ENCODE measurements at regions not wholly inside any gene's neighbourhood (a gene's known extent, or its start where the extent isn't known, plus 50 kb on each side); places are given as distances from the start of the nearest gene placed in this dataset.
"Not testable (repeated sequence)": the region's sequence is repeated elsewhere in the genome, so short reads cannot be mapped to it uniquely, and the experiment has no call there.

GRCh38 chr3:153856932-153857331, 264.3 kb upstream of the ARHGEF26 start:
- no CpG with 5 or more reads among the region's 1 CpG for WGBS, 2 donors (ENCODE audit: extremely low coverage in 2 of 2, insufficient read length in 2 of 2, insufficient replicate concordance in 1 of 2)
- H3K4me1 ChIP-seq (ENCODE audit: control insufficient read depth in 2 of 2, insufficient read depth in 1 of 2, low read depth in 1 of 2, low read length in 2 of 2) = peaks cover 2 to 6% of the 10 kb centered on the region in 2 donors
- no peak overlapping the region for H2BK5ac ChIP-seq (ENCODE audit: low read length)
- no peak overlapping the region for H3K18ac ChIP-seq (ENCODE audit: low read length)
- H3K4me3 ChIP-seq (ENCODE audit: low read length in 2 of 2) = no peak overlapping the region
- H4K8ac ChIP-seq (ENCODE audit: low read depth, low read length) = no peak overlapping the region
- no peak overlapping the region for H2BK15ac ChIP-seq (ENCODE audit: low read length)
- no peaks in the 10 kb centered on the region for H3K9me3 ChIP-seq (replicated peaks in 1 of 2; ENCODE audit: control insufficient read depth in 2 of 2, insufficient read depth in 1 of 2, low read depth in 1 of 2, low read length in 2 of 2)
- no peak for DNase-seq (ENCODE audit: low spot score)
- H3K27ac ChIP-seq (replicated peaks; ENCODE audit: low read length) = no peak overlapping the region
- no peaks in the 10 kb centered on the region for H3K27me3 ChIP-seq (ENCODE audit: control insufficient read depth in 3 of 3, insufficient read depth in 3 of 3, low read depth in 1 of 3, low read length in 3 of 3)
- H4K91ac ChIP-seq (ENCODE audit: low read depth, low read length, poor library complexity) = no peak overlapping the region
- H2BK12ac ChIP-seq (ENCODE audit: low read length) = no peak overlapping the region
- no peak overlapping the region for H3K14ac ChIP-seq (ENCODE audit: low read length)
- H3K36me3 ChIP-seq (replicated peaks in 1 of 2; ENCODE audit: control insufficient read depth in 2 of 2, insufficient read depth in 2 of 2, low read length in 2 of 2) = no peaks in the 10 kb centered on the region
- no peak overlapping the region for H3K4ac ChIP-seq (ENCODE audit: low read length)
- H3K79me1 ChIP-seq (ENCODE audit: low read depth, low read length) = no peaks in the 10 kb centered on the region
- no peak overlapping the region for H3K4me2 ChIP-seq (ENCODE audit: insufficient read depth, low read length, poor library complexity, severe bottlenecking)
- no peak overlapping the region for H3K9ac ChIP-seq (ENCODE audit: low read depth, low read length, poor library complexity)
- no peak overlapping the region for H2BK120ac ChIP-seq (ENCODE audit: low read depth, low read length)
- H3K23ac ChIP-seq (ENCODE audit: low read depth, low read length, poor library complexity) = no peak overlapping the region
- no peak overlapping the region for H2AK5ac ChIP-seq (ENCODE audit: low read depth, low read length)
- peak overlapping the region; percentile 48 for H2AFZ ChIP-seq (ENCODE audit: low read length)

- Histone ChIP-seq H3K79me1 (ENCODE audit: low read depth, low read length) (no peaks in the 10 kb centered on the region), H3K4ac (ENCODE audit: low read length) (no peak overlapping the region), H3K4me1 (ENCODE audit: control insufficient read depth in 2 of 2, insufficient read depth in 1 of 2, low read depth in 1 of 2, low read length in 2 of 2) (no peaks in the 10 kb centered on the region), H2BK5ac (ENCODE audit: low read length) (no peak overlapping the region), H4K91ac (ENCODE audit: low read depth, low read length, poor library complexity) (no peak overlapping the region), H3K27me3 (ENCODE audit: control insufficient read depth in 3 of 3, insufficient read depth in 3 of 3, low read depth in 1 of 3, low read length in 3 of 3) (no peaks in the 10 kb centered on the region), H3K23ac (ENCODE audit: low read depth, low read length, poor library complexity) (no peak overlapping the region), H3K9me3 (replicated peaks in 1 of 2; ENCODE audit: control insufficient read depth in 2 of 2, insufficient read depth in 1 of 2, low read depth in 1 of 2, low read length in 2 of 2) (no peaks in the 10 kb centered on the region), H2BK15ac (ENCODE audit: low read length) (no peak overlapping the region), H3K27ac (replicated peaks; ENCODE audit: low read length) (no peak overlapping the region), H3K9ac (ENCODE audit: low read depth, low read length, poor library complexity) (no peak overlapping the region), H4K8ac (ENCODE audit: low read depth, low read length) (no peak overlapping the region), H3K4me2 (ENCODE audit: insufficient read depth, low read length, poor library complexity, severe bottlenecking) (no peak overlapping the region), H2BK120ac (ENCODE audit: low read depth, low read length) (no peak overlapping the region), H3K14ac (ENCODE audit: low read length) (no peak overlapping the region), H2BK12ac (ENCODE audit: low read length) (no peak overlapping the region), H3K18ac (ENCODE audit: low read length) (no peak overlapping the region), H2AK5ac (ENCODE audit: low read depth, low read length) (no peak overlapping the region), H3K4me3 (ENCODE audit: low read length in 2 of 2) (no peak overlapping the region), H2AFZ (ENCODE audit: low read length) (peak overlapping the region; percentile 32), H3K36me3 (replicated peaks in 1 of 2; ENCODE audit: control insufficient read depth in 2 of 2, insufficient read depth in 2 of 2, low read length in 2 of 2) (no peaks in the 10 kb centered on the region)
- no peak for DNase-seq (ENCODE audit: low spot score)
- WGBS, 2 donors (ENCODE audit: extremely low coverage in 2 of 2, insufficient read length in 2 of 2, insufficient replicate concordance in 1 of 2) = no CpG with 5 or more reads among the region's 2 CpGs
Observed at GRCh38 chr3:153864793-153865192, 256.4 kb upstream of the ARHGEF26 start.

- H4K8ac ChIP-seq (ENCODE audit: low read depth, low read length) = no peak overlapping the region
- DNase-seq (ENCODE audit: low spot score) = no peak
Observed at GRCh38 chr3:153866901-153867300, 254.3 kb upstream of the ARHGEF26 start.

GRCh38 chr3:153874348-153874747, 246.8 kb upstream of the ARHGEF26 start:
- H4K8ac ChIP-seq (ENCODE audit: low read depth, low read length); H2AFZ ChIP-seq (ENCODE audit: low read length); H3K9ac ChIP-seq (ENCODE audit: low read depth, low read length, poor library complexity); H2BK12ac ChIP-seq (ENCODE audit: low read length); H3K18ac ChIP-seq (ENCODE audit: low read length); H3K36me3 ChIP-seq (replicated peaks in 1 of 2; ENCODE audit: control insufficient read depth in 2 of 2, insufficient read depth in 2 of 2, low read length in 2 of 2); H3K4me1 ChIP-seq (ENCODE audit: control insufficient read depth in 2 of 2, insufficient read depth in 1 of 2, low read depth in 1 of 2, low read length in 2 of 2); H2BK15ac ChIP-seq (ENCODE audit: low read length); H3K27ac ChIP-seq (replicated peaks; ENCODE audit: low read length); H3K27me3 ChIP-seq (ENCODE audit: control insufficient read depth in 3 of 3, insufficient read depth in 3 of 3, low read depth in 1 of 3, low read length in 3 of 3); H3K79me1 ChIP-seq (ENCODE audit: low read depth, low read length); H3K9me3 ChIP-seq (replicated peaks in 1 of 2; ENCODE audit: control insufficient read depth in 2 of 2, insufficient read depth in 1 of 2, low read depth in 1 of 2, low read length in 2 of 2); DNase-seq (ENCODE audit: low spot score); H3K4me3 ChIP-seq (ENCODE audit: low read length in 2 of 2); H3K4ac ChIP-seq (ENCODE audit: low read length); H3K23ac ChIP-seq (ENCODE audit: low read depth, low read length, poor library complexity); H2BK5ac ChIP-seq (ENCODE audit: low read length); H3K14ac ChIP-seq (ENCODE audit: low read length); H3K4me2 ChIP-seq (ENCODE audit: insufficient read depth, low read length, poor library complexity, severe bottlenecking); H4K91ac ChIP-seq (ENCODE audit: low read depth, low read length, poor library complexity); H2BK120ac ChIP-seq (ENCODE audit: low read depth, low read length); H2AK5ac ChIP-seq (ENCODE audit: low read depth, low read length): not testable (repeated sequence)
- WGBS, 2 donors (ENCODE audit: extremely low coverage in 2 of 2, insufficient read length in 2 of 2, insufficient replicate concordance in 1 of 2) = no CpG with 5 or more reads among the region's 2 CpGs

More at GRCh38 chr3:153866901-153867300, 254.3 kb upstream of the ARHGEF26 start:
- H3K4me1 ChIP-seq (ENCODE audit: control insufficient read depth in 2 of 2, insufficient read depth in 1 of 2, low read depth in 1 of 2, low read length in 2 of 2) = no peaks in the 10 kb centered on the region
- H3K18ac ChIP-seq (ENCODE audit: low read length) = no peak overlapping the region
- H2AFZ ChIP-seq (ENCODE audit: low read length) = no peak overlapping the region
- H3K4me2 ChIP-seq (ENCODE audit: insufficient read depth, low read length, poor library complexity, severe bottlenecking) = no peak overlapping the region
- no peak overlapping the region for H2AK5ac ChIP-seq (ENCODE audit: low read depth, low read length)
- H3K27ac ChIP-seq (replicated peaks; ENCODE audit: low read length) = no peak overlapping the region
- H3K4me3 ChIP-seq (ENCODE audit: low read length in 2 of 2) = no peak overlapping the region
- H2BK12ac ChIP-seq (ENCODE audit: low read length) = no peak overlapping the region
- H3K79me1 ChIP-seq (ENCODE audit: low read depth, low read length) = no peaks in the 10 kb centered on the region
- no peak overlapping the region for H2BK120ac ChIP-seq (ENCODE audit: low read depth, low read length)
- H3K14ac ChIP-seq (ENCODE audit: low read length) = no peak overlapping the region
- no peaks in the 10 kb centered on the region for H3K27me3 ChIP-seq (ENCODE audit: control insufficient read depth in 3 of 3, insufficient read depth in 3 of 3, low read depth in 1 of 3, low read length in 3 of 3)
- no peaks in the 10 kb centered on the region for H3K36me3 ChIP-seq (replicated peaks in 1 of 2; ENCODE audit: control insufficient read depth in 2 of 2, insufficient read depth in 2 of 2, low read length in 2 of 2)
- no peak overlapping the region for H3K23ac ChIP-seq (ENCODE audit: low read depth, low read length, poor library complexity)
- no peak overlapping the region for H4K91ac ChIP-seq (ENCODE audit: low read depth, low read length, poor library complexity)
- H2BK15ac ChIP-seq (ENCODE audit: low read length) = no peak overlapping the region
- H3K4ac ChIP-seq (ENCODE audit: low read length) = no peak overlapping the region
- H3K9ac ChIP-seq (ENCODE audit: low read depth, low read length, poor library complexity) = no peak overlapping the region
- H2BK5ac ChIP-seq (ENCODE audit: low read length) = no peak overlapping the region
- no peaks in the 10 kb centered on the region for H3K9me3 ChIP-seq (replicated peaks in 1 of 2; ENCODE audit: control insufficient read depth in 2 of 2, insufficient read depth in 1 of 2, low read depth in 1 of 2, low read length in 2 of 2)
